ENCODE measurements at regions not wholly inside any gene's neighbourhood (a gene's known extent, or its start where the extent isn't known, plus 50 kb on each side); places are given as distances from the start of the nearest gene placed in this dataset.
"Not testable (repeated sequence)": the region's sequence is repeated elsewhere in the genome, so short reads cannot be mapped to it uniquely, and the experiment has no call there.

DNA sequence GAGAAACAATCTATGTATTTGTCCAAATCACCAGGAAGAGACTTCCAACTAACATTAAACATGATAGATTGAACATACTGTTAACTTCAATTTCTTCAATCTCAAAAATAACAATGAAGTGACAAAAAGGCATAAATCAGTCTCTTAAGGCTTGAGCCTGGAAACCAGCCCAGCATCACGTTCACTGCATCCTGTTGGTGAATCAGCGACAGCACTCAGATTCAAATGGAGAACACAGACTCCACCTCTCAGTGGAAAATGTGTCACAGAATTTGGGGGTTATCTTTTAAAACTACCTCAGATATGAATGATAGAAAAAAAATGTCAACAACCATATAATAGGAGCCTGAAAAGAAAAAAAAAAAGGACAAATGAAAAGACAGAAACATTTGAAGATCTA, 212.0 kb downstream of the MINAR1 start:
- H3K27ac ChIP-seq (ENCODE audit: poor library complexity, severe bottlenecking), result no peak overlapping the region
- DNase-seq (ENCODE audit: low spot score), result no peak

DNA sequence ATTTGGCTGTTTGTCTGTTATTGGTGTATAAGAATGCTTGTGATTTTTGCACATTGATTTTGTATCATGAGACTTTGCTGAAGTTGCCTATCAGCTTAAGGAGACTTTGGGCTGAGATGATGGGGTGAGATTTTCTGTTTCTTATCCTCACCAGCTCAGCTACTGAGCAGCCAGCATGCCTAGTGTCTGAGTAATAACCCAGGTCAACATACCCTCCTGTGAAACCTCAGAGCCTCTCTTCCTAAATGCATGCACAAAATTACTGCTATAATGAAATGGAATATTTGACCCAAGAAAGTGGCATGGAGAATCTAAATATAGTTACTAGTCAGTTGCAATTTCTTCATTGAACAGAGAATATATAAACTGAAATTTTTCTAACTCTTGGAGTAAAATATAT, 220.8 kb downstream of the MINAR1 start:
- H3K36me3 ChIP-seq (ENCODE audit: low read depth); H3K9me3 ChIP-seq (ENCODE audit: severe bottlenecking); H3K4me1 ChIP-seq (ENCODE audit: insufficient read depth, poor library complexity, severe bottlenecking); H3K27ac ChIP-seq (ENCODE audit: poor library complexity, severe bottlenecking); DNase-seq (ENCODE audit: low spot score); ATAC-seq (ENCODE audit: low read depth); H3K27me3 ChIP-seq (ENCODE audit: insufficient read depth, poor library complexity, severe bottlenecking); H3K4me3 ChIP-seq (ENCODE audit: severe bottlenecking): not testable (repeated sequence)

More for the DNA sequence above, 212.0 kb downstream of the MINAR1 start:
- Histone ChIP-seq H3K4me1 (ENCODE audit: insufficient read depth, poor library complexity, severe bottlenecking) (peaks cover 7% of the 10 kb centered on the region), H3K9me3 (ENCODE audit: severe bottlenecking) (peaks cover 5% of the 10 kb centered on the region), H3K4me3 (ENCODE audit: severe bottlenecking) (no peak overlapping the region), H3K36me3 (ENCODE audit: low read depth) (no peaks in the 10 kb centered on the region), H3K27me3 (ENCODE audit: insufficient read depth, poor library complexity, severe bottlenecking) (no peaks in the 10 kb centered on the region)
- ATAC-seq (ENCODE audit: low read depth), result peak; percentile 78
- TF ChIP-seq, protein P1, sequence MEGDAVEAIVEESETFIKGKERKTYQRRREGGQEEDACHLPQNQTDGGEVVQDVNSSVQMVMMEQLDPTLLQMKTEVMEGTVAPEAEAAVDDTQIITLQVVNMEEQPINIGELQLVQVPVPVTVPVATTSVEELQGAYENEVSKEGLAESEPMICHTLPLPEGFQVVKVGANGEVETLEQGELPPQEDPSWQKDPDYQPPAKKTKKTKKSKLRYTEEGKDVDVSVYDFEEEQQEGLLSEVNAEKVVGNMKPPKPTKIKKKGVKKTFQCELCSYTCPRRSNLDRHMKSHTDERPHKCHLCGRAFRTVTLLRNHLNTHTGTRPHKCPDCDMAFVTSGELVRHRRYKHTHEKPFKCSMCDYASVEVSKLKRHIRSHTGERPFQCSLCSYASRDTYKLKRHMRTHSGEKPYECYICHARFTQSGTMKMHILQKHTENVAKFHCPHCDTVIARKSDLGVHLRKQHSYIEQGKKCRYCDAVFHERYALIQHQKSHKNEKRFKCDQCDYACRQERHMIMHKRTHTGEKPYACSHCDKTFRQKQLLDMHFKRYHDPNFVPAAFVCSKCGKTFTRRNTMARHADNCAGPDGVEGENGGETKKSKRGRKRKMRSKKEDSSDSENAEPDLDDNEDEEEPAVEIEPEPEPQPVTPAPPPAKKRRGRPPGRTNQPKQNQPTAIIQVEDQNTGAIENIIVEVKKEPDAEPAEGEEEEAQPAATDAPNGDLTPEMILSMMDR (IDR thresholded peaks at IDR 0.05; ENCODE audit: poor library complexity, severe bottlenecking), result no peak

- H3K4me3 ChIP-seq (ENCODE audit: severe bottlenecking), result no peak overlapping the region
- no peaks in the 10 kb centered on the region for H3K4me1 ChIP-seq (ENCODE audit: insufficient read depth, poor library complexity, severe bottlenecking)
- H3K9me3 ChIP-seq (ENCODE audit: severe bottlenecking), result peaks cover 3% of the 10 kb centered on the region
- DNase-seq (ENCODE audit: low spot score), result no peak
- H3K36me3 ChIP-seq (ENCODE audit: low read depth), result no peaks in the 10 kb centered on the region
- TF ChIP-seq, protein P1 (IDR thresholded peaks at IDR 0.05; ENCODE audit: poor library complexity, severe bottlenecking), result no peak
- no peak for ATAC-seq (ENCODE audit: low read depth)
- H3K27me3 ChIP-seq (ENCODE audit: insufficient read depth, poor library complexity, severe bottlenecking), result peaks cover 4% of the 10 kb centered on the region
- H3K27ac ChIP-seq (ENCODE audit: poor library complexity, severe bottlenecking), result no peak overlapping the region
Observed at GRCh38 chr15:79653533-79653932, 221.4 kb downstream of the MINAR1 start.

- no peak overlapping the region for H3K27ac ChIP-seq (ENCODE audit: poor library complexity, severe bottlenecking)
- H3K4me3 ChIP-seq (ENCODE audit: severe bottlenecking), result no peak overlapping the region
- H3K4me1 ChIP-seq (ENCODE audit: insufficient read depth, poor library complexity, severe bottlenecking), result no peaks in the 10 kb centered on the region
- DNase-seq (ENCODE audit: low spot score), result no peak
- H3K36me3 ChIP-seq (ENCODE audit: low read depth), result no peaks in the 10 kb centered on the region
- TF ChIP-seq, protein P1 (IDR thresholded peaks at IDR 0.05; ENCODE audit: poor library complexity, severe bottlenecking), result no peak
- ATAC-seq (ENCODE audit: low read depth), result no peak
- H3K27me3 ChIP-seq (ENCODE audit: insufficient read depth, poor library complexity, severe bottlenecking), result peaks cover 4% of the 10 kb centered on the region
- H3K9me3 ChIP-seq (ENCODE audit: severe bottlenecking), result no peaks in the 10 kb centered on the region
Observed at GRCh38 chr15:79656151-79657000, 224.2 kb downstream of the MINAR1 start.

GRCh38 chr15:79657722-79658121, 225.6 kb downstream of the MINAR1 start:
- H3K4me3 ChIP-seq (ENCODE audit: severe bottlenecking), result no peak overlapping the region
- DNase-seq (ENCODE audit: low spot score) (no peak), ATAC-seq (ENCODE audit: low read depth) (no peak)
- peaks cover 4% of the 10 kb centered on the region for H3K27me3 ChIP-seq (ENCODE audit: insufficient read depth, poor library complexity, severe bottlenecking)
- H3K9me3 ChIP-seq (ENCODE audit: severe bottlenecking), result no peaks in the 10 kb centered on the region
- no peak overlapping the region for H3K27ac ChIP-seq (ENCODE audit: poor library complexity, severe bottlenecking)
- no peaks in the 10 kb centered on the region for H3K36me3 ChIP-seq (ENCODE audit: low read depth)
- TF ChIP-seq, protein P1 (IDR thresholded peaks at IDR 0.05; ENCODE audit: poor library complexity, severe bottlenecking), result no peak
- H3K4me1 ChIP-seq (ENCODE audit: insufficient read depth, poor library complexity, severe bottlenecking), result no peaks in the 10 kb centered on the region
